Endothelial cell of umbilical vein (primary cell): ENCODE measurements at regions not wholly inside any gene's neighbourhood (a gene's known extent, or its start where the extent isn't known, plus 50 kb on each side); places are given as distances from the start of the nearest gene placed in this dataset.

Source experiments
- BruUV-seq: library from RNA; stranded (reverse); fragments of 400-500 nt; replicated peaks from 2 replicates; lab custom pipeline; 2021; lab: Mats Ljungman, UMichigan
- CTCF ChIA-PET: fragments of 300-600, 350-600 bp; sonication (Branson Sonifier 250); formaldehyde crosslinking; loops from one replicate; lab custom pipeline; 2021; ENCODE audit warnings: antibody characterized with exemption, inconsistent platforms; lab: Charles Lee
- POLR2A ChIA-PET: fragments of 300-600, 350-600 bp; sonication (Branson Sonifier 250); formaldehyde crosslinking; loops from one replicate; lab custom pipeline; 2021; ENCODE audit warnings: antibody characterized with exemption, inconsistent platforms; lab: Charles Lee
- DNase-seq: peaks from one replicate; pipeline ENCODE4 v3.0.0-alpha.2; 2011; ENCODE audit warnings: low read depth, low spot score
- FAIRE-seq: peaks from 2 replicates; lab custom pipeline; 2011; peaks lifted over from hg19 to GRCh38; lab: Jason Lieb, UNC
- H2AFZ ChIP-seq: 2 replicates; pipeline ENCODE4 v1.6.0; 2012; ENCODE audit warnings: low read depth, low read length, control low read depth, inconsistent platforms
- H3K27ac ChIP-seq: 2 replicates; pipeline ENCODE4 v1.5.1; 2011; ENCODE audit warnings: low read depth, mild to moderate bottlenecking, control low read depth, low read length, moderate library complexity; ENCODE audit not compliant: insufficient read depth
- H3K27me3 ChIP-seq, 2 experiments: 2 replicates each; pipeline versions ENCODE4 v1.6.0 to v1.6.1; 2011; ENCODE audit warnings: low read length in 2 of 2, mixed read lengths in 1 of 2; ENCODE audit not compliant: control insufficient read depth in 2 of 2, insufficient read depth in 2 of 2
- H3K36me3 ChIP-seq, 2 experiments: 2 replicates in 1 of 2; 3 replicates in 1 of 2; pipeline ENCODE4 v1.5.1; 2011; ENCODE audit warnings: low read length in 2 of 2, mild to moderate bottlenecking in 1 of 2, moderate library complexity in 1 of 2; ENCODE audit not compliant: control insufficient read depth in 2 of 2, insufficient read depth in 2 of 2; ENCODE audit errors: extremely low read depth in 1 of 2
- H3K4me1 ChIP-seq: 3 replicates; pipeline ENCODE4 v1.5.1; 2011; ENCODE audit warnings: mild to moderate bottlenecking, low read length; ENCODE audit not compliant: control insufficient read depth, insufficient read depth; ENCODE audit errors: extremely low read depth
- H3K4me2 ChIP-seq: 2 replicates; pipeline ENCODE4 v1.6.1; 2011; ENCODE audit warnings: low read length, control low read depth, mixed read lengths; ENCODE audit not compliant: insufficient read depth
- H3K4me3 ChIP-seq, 3 experiments: fragments of 200-600 bp in 1 of 3; sonication (generic), shearing (Covaris generic) in 1 of 3; replicated peaks in 1 of 3; 2 replicates each; pipeline ENCODE4 v1.5.1; 2011 to 2016; ENCODE audit warnings: control low read depth in 3 of 3, low read length in 3 of 3, mild to moderate bottlenecking in 2 of 3, inconsistent platforms in 1 of 3, low read depth in 1 of 3, moderate library complexity in 1 of 3; ENCODE audit not compliant: insufficient read depth in 1 of 3
- H3K79me2 ChIP-seq: 2 replicates; pipeline ENCODE4 v1.6.0; 2012; ENCODE audit warnings: low read length, inconsistent platforms; ENCODE audit not compliant: control insufficient read depth, insufficient read depth
- H3K9ac ChIP-seq: replicated peaks from 2 replicates; pipeline ENCODE3; 2011; ENCODE audit warnings: low read length, control low read depth; ENCODE audit not compliant: insufficient read depth; ENCODE audit errors: extremely low read depth
- H3K9me1 ChIP-seq: replicated peaks from 3 replicates; pipeline ENCODE4 v1.6.0; 2011; ENCODE audit warnings: mild to moderate bottlenecking, low read length; ENCODE audit not compliant: control insufficient read depth, insufficient read depth; ENCODE audit errors: extremely low read depth
- H3K9me3 ChIP-seq: replicated peaks from 2 replicates; pipeline ENCODE4 v1.5.1; 2012; ENCODE audit warnings: low read length, inconsistent platforms; ENCODE audit not compliant: control insufficient read depth, insufficient read depth
- H4K20me1 ChIP-seq: replicated peaks from 2 replicates; pipeline ENCODE3; 2011; ENCODE audit warnings: mild to moderate bottlenecking, low read length; ENCODE audit not compliant: control insufficient read depth, insufficient read depth; ENCODE audit errors: extremely low read depth
- EZH2 ChIP-seq: IDR thresholded peaks from 2 replicates; pipeline ENCODE4 v1.6.1; 2012; ENCODE audit warnings: borderline replicate concordance, low read depth, mild to moderate bottlenecking, moderate library complexity, low read length, inconsistent platforms; ENCODE audit not compliant: severe bottlenecking
- FOS ChIP-seq: IDR thresholded peaks from 2 replicates; pipeline ENCODE4 v1.6.1; 2011; ENCODE audit warnings: mild to moderate bottlenecking, low read length, moderate library complexity, borderline replicate concordance; ENCODE audit not compliant: insufficient read depth
- GATA2 ChIP-seq: IDR thresholded peaks from 2 replicates; pipeline ENCODE4 v1.7.0; 2011; ENCODE audit warnings: low read depth, mild to moderate bottlenecking, moderate library complexity, mixed read lengths, low read length; ENCODE audit not compliant: insufficient read length, insufficient read depth
- JUN ChIP-seq: IDR thresholded peaks from 2 replicates; pipeline ENCODE4 v1.6.1; 2011; ENCODE audit warnings: borderline replicate concordance, low read depth; ENCODE audit not compliant: insufficient read length, insufficient read depth
- MYC ChIP-seq: IDR thresholded peaks from one replicate; pipeline ENCODE4 v1.6.1; 2011; ENCODE audit warnings: mild to moderate bottlenecking, low read depth, low read length
- POLR2A ChIP-seq: IDR thresholded peaks from 2 replicates; pipeline ENCODE4 v1.6.1; 2012; ENCODE audit warnings: low read depth, mild to moderate bottlenecking, control low read depth, low read length
- POLR2AphosphoS5 ChIP-seq: IDR thresholded peaks from 2 replicates; pipeline ENCODE4 v1.6.1; 2012; ENCODE audit warnings: low read depth, mild to moderate bottlenecking, control low read depth, low read length, moderate library complexity; ENCODE audit not compliant: insufficient read depth
- dilution Hi-C: fragments of 300-500 bp; cut with MboI; formaldehyde crosslinking; loops from one replicate; pipeline ENCODE4 v1.15.0; 2019; ENCODE audit warnings: low sequenced_read_pairs; ENCODE audit not compliant: extremely low pct_ligation_motif_present
- intact Hi-C: fragments of 100-400 bp; cut with micrococcal nuclease; formaldehyde crosslinking; loops from one replicate; pipeline ENCODE4 v1.10.0; 2022
- TF ChIP-seq, protein P1 (sequence below): IDR thresholded peaks from 2 replicates; pipeline ENCODE4 v1.6.1; 2011; ENCODE audit not compliant: insufficient read depth, insufficient read length
- TF ChIP-seq, protein P2 (sequence below), 2 donors: IDR thresholded peaks; 1 replicate in 1 of 2; 2 replicates in 1 of 2; pipeline ENCODE4 v1.5.1; 2011; ENCODE audit warnings: low read length in 2 of 2, mild to moderate bottlenecking in 2 of 2, moderate library complexity in 2 of 2, control low read depth in 1 of 2, inconsistent platforms in 1 of 2, low read depth in 1 of 2; ENCODE audit not compliant: insufficient read depth in 1 of 2; ENCODE audit errors: extremely low read depth in 1 of 2

DNA sequence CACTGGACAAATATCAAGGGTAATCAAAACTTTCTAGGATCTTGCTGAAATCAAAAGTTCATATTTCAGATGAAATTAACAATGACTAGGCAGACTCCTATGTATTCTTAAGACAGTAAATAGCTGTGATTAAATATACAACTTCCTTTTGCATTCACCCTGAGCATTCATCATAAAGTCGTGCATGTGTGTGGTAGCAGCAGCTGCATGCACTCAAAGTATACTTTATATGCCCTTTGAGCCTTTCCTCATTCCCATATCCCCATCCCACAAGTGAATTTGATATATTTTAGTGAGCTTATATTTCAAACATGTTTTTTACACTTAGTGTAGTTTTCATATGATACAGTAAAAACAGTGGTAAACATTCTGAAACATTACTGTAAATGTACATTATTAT is 959.0 kb downstream of the C4orf33 start:
- dilution Hi-C loops (no loop called here), intact Hi-C loops (no loop called here)
- H4K20me1 ChIP-seq, result no peaks in the 10 kb centered on the region
- H3K4me3 ChIP-seq, result no peak overlapping the region
- ChIA-PET POLR2A (no interaction called here), CTCF (no interaction called here)
- no peaks in the 10 kb centered on the region for H3K27me3 ChIP-seq
- BruUV-seq, result no TSS peak
- no peaks in the 10 kb centered on the region for H3K36me3 ChIP-seq
- H3K9ac ChIP-seq, result no peak overlapping the region
- no peak overlapping the region for H3K27ac ChIP-seq
- H3K4me1 ChIP-seq, result no peaks in the 10 kb centered on the region
- H3K9me3 ChIP-seq, result no peaks in the 10 kb centered on the region
- no peaks in the 10 kb centered on the region for H3K9me1 ChIP-seq
- DNase-seq (no peak), FAIRE-seq (no peak)
- TF ChIP-seq EZH2 (no peak), GATA2 (no peak), POLR2A (no peak), MYC (no peak), POLR2AphosphoS5 (no peak), JUN (no peak), FOS (no peak)
- TF ChIP-seq, protein P1, sequence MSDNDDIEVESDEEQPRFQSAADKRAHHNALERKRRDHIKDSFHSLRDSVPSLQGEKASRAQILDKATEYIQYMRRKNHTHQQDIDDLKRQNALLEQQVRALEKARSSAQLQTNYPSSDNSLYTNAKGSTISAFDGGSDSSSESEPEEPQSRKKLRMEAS, result no peak
- TF ChIP-seq, protein P2, sequence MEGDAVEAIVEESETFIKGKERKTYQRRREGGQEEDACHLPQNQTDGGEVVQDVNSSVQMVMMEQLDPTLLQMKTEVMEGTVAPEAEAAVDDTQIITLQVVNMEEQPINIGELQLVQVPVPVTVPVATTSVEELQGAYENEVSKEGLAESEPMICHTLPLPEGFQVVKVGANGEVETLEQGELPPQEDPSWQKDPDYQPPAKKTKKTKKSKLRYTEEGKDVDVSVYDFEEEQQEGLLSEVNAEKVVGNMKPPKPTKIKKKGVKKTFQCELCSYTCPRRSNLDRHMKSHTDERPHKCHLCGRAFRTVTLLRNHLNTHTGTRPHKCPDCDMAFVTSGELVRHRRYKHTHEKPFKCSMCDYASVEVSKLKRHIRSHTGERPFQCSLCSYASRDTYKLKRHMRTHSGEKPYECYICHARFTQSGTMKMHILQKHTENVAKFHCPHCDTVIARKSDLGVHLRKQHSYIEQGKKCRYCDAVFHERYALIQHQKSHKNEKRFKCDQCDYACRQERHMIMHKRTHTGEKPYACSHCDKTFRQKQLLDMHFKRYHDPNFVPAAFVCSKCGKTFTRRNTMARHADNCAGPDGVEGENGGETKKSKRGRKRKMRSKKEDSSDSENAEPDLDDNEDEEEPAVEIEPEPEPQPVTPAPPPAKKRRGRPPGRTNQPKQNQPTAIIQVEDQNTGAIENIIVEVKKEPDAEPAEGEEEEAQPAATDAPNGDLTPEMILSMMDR (IDR thresholded peaks at IDR 0.05; ENCODE audit: extremely low read depth in 1 of 2, insufficient read depth in 1 of 2, low read depth in 1 of 2, low read length in 2 of 2), result no peak
- no peaks in the 10 kb centered on the region for H3K79me2 ChIP-seq
- no peak overlapping the region for H2AFZ ChIP-seq
- H3K4me2 ChIP-seq, result no peak overlapping the region
